HUDEP-2 (cell line): ENCODE measurements at regions not wholly inside any gene's neighbourhood (a gene's known extent, or its start where the extent isn't known, plus 50 kb on each side); places are given as distances from the start of the nearest gene placed in this dataset.
"Not testable (repeated sequence)": the region's sequence is repeated elsewhere in the genome, so short reads cannot be mapped to it uniquely, and the experiment has no call there.

Experiments
- DNase-seq, 76 experiments: peaks; one replicate each; lab custom pipeline; 2025; ENCODE audit not compliant: unreplicated experiment in 76 of 76; lab: John Stamatoyannopoulos, UW

DNA sequence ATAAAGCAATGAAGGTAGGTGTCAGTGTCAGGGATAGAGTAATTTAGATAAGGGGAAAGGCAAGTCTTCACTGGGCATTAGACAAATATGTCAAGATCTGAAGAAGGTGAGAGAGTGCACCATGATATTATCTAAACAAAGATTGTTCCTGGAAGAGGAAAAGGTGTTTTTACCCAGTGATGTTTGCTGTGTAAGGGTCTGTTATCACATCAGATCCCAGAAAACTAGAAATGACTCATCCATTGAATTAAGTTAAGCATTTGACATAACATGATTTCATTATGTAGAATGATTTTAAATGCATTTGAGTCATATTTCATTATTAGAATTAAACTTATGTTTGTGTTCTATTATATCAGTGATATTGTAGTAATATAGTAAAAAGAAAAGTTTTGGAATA lies 1279.5 kb upstream of the CITED2 start:
- no peak for DNase-seq

- DNase-seq = no peak
These were observed 1279.1 kb upstream of the CITED2 start for GRCh38 chr6:140653506-140653905.

DNA sequence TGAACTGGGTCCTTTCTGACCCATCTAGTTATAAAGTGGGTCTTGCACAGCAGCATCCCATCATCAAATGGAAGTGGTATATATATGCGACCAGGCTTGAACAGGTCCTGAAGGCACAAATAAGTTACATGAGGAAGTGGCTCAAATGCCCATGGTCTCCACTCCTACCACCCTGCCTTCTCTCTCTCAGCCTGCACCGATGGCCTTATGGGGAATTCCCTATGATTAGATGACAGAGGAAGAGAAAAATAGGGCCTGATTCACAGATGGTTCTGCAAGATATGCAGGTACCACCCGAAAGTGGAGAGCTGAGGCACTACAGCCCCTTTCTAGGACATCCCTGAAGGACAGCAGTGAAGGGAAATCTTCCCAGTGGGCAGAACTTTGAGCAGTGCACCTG lies 1275.1 kb upstream of the CITED2 start:
- not testable (repeated sequence) for DNase-seq

DNA sequence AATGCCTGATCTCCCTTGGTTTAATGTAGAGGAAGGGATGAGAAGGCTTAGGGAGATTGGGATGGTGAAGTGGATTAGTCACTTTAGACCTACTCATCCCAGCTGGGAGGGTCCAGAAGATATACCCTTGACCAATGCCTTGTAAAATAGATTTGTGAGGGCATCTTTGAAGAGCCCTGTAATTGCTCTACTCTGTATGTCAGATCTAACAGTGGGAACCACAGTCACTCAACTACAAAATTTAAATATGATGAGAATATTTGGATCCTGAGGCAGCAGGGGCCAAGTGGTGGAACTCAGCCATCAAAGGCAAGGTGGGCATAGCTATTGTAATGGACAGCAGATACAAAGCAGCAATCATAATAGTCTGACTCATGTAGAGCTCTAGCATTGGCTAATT lies 1272.9 kb upstream of the CITED2 start:
- not testable (repeated sequence) for DNase-seq

- no peak for DNase-seq
These were observed 1269.6 kb upstream of the CITED2 start for GRCh38 chr6:140644017-140644416.

GRCh38 chr6:140641412-140641811 lies 1267.0 kb upstream of the CITED2 start:
- DNase-seq = no peak

DNA sequence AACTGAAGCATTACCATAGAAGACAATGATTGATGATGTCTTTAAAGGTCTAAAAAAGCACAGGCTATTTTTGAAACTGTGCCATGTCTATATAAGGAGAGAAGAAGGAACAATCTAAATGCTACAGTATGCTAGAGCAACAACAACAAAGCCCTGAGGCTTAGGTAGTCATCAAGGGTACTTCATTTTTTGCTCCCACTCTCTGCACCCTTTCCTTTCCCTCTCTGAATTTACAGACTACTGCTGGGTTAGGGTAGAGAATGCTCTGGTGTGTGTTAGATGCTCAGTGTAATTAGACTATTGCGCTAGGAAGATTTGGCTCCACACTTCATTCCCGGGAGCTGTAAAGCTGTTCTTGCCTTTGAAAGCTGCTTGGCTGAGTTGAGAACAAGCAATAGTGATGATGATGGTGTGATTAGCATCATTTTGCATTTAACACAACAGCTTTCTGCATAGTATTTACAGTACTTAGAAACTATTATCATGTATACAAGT lies 1262.5 kb upstream of the CITED2 start:
- no peak for DNase-seq

DNA sequence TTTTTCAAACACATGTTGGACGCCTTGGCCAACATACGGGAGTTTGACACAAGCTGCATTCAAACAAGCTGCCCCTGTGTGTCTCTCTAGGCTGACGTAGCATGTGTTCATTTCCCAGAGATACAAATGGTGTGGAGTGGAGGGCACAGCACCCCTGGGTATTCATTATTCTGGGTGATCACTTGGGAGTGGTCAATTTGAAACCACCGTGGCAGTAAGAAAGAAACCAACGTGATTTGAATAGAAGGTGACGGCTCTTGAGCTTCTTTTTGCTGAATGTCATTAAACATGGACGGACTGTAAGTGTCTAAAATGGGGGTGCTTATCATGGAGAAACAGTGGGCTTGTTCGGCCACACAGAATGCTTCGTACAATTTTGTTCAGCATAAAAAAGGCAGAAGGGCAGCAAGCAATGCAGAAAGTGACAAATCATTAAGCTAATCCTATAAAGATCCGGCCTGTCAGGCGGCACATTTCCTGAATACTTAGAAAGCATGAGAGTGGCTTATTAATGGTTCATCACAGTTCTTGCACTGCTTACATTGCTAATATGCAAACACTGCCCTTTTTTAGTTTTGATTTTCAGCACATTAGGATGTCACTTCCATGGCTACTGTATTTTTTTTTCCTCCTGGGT lies 1261.9 kb upstream of the CITED2 start:
- no peak for DNase-seq

- DNase-seq = no peak
These were observed 1252.6 kb upstream of the CITED2 start for GRCh38 chr6:140627002-140627401.

- DNase-seq = no peak
These were observed 1249.0 kb upstream of the CITED2 start for GRCh38 chr6:140623498-140623897.

DNA sequence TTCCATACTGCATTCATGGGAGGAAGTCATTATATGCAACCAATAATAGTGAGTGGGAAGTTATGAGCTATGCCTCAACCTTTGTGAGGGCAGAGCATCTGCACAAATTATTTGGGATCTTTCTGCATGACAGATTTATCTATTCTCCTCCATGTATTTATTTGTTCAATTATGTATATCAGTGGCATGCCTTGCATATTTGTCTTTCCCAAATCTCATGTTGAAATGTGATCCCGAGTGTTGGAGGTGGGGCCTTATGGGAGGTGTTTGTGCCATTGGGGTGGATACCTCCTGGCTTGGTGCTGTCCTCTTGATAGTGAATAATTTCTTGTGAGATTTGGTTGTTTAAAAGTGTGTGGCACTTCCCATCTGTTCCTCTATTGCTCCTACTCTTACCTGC lies 1246.0 kb upstream of the CITED2 start:
- DNase-seq = no peak

DNA sequence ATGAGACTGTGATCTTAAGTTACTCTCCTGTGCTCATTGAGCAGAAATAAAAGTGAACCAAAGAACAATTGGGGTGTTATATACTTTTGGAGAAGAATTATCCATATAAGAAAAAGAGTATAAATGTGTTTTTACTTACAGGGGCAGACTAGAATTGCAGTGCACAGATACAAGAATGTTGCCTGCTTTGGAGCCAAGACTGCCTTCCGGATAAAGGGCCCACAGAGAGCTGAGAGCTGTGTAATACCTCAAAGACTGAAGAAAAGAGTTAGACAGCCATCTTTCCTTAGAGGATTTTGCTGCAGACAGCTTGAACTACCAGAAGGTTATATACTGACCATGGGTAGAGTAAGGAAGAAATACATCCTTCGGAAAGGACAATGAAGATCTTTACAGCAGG lies 1235.5 kb upstream of the CITED2 start:
- no peak for DNase-seq

DNA sequence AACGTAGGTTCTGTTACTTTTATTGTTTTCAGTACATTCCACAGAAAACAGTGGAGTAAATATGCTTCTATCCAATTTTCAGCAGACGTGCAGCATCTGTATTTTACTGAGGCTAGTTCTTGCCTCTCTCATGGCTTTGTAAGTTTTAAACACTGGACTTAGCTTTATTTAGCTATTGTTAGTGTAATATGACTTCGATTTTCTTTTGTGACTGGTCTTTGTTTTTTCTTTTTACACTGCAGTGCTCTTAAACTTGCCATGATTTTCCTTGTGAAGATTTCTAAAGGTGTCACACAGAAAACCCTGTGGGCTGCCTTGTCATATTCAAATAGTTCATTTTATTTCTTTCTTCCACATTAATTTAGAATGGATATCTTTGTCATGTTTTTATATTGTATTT lies 1234.9 kb upstream of the CITED2 start:
- no peak for DNase-seq

DNA sequence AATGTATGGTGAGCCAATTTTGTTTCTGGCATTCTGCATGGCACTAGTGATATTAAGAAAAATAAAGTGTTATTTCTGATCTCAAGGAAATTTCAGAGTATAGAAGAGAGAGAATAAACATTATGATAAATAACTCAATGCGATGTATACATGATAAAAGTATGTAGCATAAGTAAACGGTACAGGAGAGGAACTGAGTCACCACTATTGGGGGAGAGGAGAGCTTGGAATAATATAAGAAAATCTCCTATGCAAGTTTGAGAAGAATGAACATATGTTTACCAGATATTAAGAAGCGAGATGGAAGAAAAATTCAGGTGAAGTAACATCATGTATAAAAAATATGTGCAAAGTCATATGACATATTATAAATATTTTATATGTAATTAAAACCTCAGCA lies 1230.3 kb upstream of the CITED2 start:
- DNase-seq = no peak

GRCh38 chr6:140602431-140603248 lies 1228.2 kb upstream of the CITED2 start:
- DNase-seq = no peak

- DNase-seq = no peak
These were observed 1226.8 kb upstream of the CITED2 start for GRCh38 chr6:140601021-140601808.

- no peak for DNase-seq
These were observed 1225.5 kb upstream of the CITED2 start for GRCh38 chr6:140599916-140600315.

GRCh38 chr6:140597181-140597580 lies 1222.7 kb upstream of the CITED2 start:
- DNase-seq = no peak

GRCh38 chr6:140594806-140595128 lies 1220.3 kb upstream of the CITED2 start:
- no peak for DNase-seq

- no peak for DNase-seq
These were observed 1218.4 kb upstream of the CITED2 start for GRCh38 chr6:140592877-140593276.

- DNase-seq = no peak
These were observed 1216.2 kb upstream of the CITED2 start for GRCh38 chr6:140590641-140591040.
